Ishikawa (cell line): ENCODE measurements at regions not wholly inside any gene's neighbourhood (a gene's known extent, or its start where the extent isn't known, plus 50 kb on each side); places are given as distances from the start of the nearest gene placed in this dataset.

ENCODE experiments used
- CEBPB ChIP-seq: IDR thresholded peaks from 2 replicates; pipeline ENCODE4 v1.6.1; 2012
- CREB1 ChIP-seq: IDR thresholded peaks from 2 replicates; pipeline ENCODE4 v1.6.1; 2012; ENCODE audit warnings: low read depth
- EGR1 ChIP-seq: IDR thresholded peaks from 2 replicates; pipeline ENCODE4 v1.6.1; 2012
- EP300 ChIP-seq: IDR thresholded peaks from 2 replicates; pipeline ENCODE4 v1.6.1; 2012; ENCODE audit warnings: borderline replicate concordance
- FOXM1 ChIP-seq: IDR thresholded peaks from 2 replicates; pipeline ENCODE4 v1.6.1; 2012; ENCODE audit warnings: low read depth, borderline replicate concordance
- NFIC ChIP-seq: IDR thresholded peaks from 2 replicates; pipeline ENCODE4 v1.6.1; 2012
- RAD21 ChIP-seq: IDR thresholded peaks from 2 replicates; pipeline ENCODE4 v1.6.1; 2012; ENCODE audit warnings: low read depth
- TAF1 ChIP-seq: IDR thresholded peaks from 2 replicates; pipeline ENCODE4 v1.6.1; 2012; ENCODE audit warnings: low read depth, mild to moderate bottlenecking
- TCF12 ChIP-seq: IDR thresholded peaks from 2 replicates; pipeline ENCODE4 v1.6.1; 2012; ENCODE audit warnings: low read depth
- TEAD4 ChIP-seq: IDR thresholded peaks from 2 replicates; pipeline ENCODE4 v1.6.1; 2012
- YY1 ChIP-seq: IDR thresholded peaks from 2 replicates; pipeline ENCODE4 v1.6.1; 2012; ENCODE audit warnings: low read depth
- ZBTB7A ChIP-seq: IDR thresholded peaks from 2 replicates; pipeline ENCODE4 v1.6.1; 2012; ENCODE audit warnings: low read depth
- TF ChIP-seq, protein P1 (sequence below): IDR thresholded peaks from 2 replicates; pipeline ENCODE4 v1.6.1; 2012; ENCODE audit warnings: low read depth, mild to moderate bottlenecking
- TF ChIP-seq, protein P2 (sequence below): IDR thresholded peaks from 2 replicates; pipeline ENCODE4 v1.6.1; 2012
- TF ChIP-seq, protein P3 (sequence below): IDR thresholded peaks from 2 replicates; pipeline ENCODE4 v1.6.1; 2012

DNA sequence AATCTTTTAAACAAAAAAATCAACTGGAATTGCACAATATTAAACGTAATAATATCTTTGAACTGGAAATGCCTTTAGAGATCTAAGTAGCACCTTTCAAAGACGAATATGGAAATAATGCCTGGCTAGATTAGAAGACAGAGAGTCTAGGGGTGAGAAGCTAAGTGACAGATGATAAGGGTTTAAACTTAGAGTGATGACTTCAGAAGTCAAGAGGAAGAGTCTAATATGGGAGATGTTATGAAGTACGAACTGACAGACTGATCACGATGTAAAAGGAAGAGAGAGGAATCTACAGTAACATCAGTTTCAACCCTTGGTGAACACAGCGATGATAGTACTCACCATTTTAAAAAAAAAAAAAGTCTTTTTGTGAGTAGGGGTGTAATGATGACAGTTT, 57.9 kb downstream of the HINT1 start:
- no peak for TF ChIP-seq TAF1

DNA sequence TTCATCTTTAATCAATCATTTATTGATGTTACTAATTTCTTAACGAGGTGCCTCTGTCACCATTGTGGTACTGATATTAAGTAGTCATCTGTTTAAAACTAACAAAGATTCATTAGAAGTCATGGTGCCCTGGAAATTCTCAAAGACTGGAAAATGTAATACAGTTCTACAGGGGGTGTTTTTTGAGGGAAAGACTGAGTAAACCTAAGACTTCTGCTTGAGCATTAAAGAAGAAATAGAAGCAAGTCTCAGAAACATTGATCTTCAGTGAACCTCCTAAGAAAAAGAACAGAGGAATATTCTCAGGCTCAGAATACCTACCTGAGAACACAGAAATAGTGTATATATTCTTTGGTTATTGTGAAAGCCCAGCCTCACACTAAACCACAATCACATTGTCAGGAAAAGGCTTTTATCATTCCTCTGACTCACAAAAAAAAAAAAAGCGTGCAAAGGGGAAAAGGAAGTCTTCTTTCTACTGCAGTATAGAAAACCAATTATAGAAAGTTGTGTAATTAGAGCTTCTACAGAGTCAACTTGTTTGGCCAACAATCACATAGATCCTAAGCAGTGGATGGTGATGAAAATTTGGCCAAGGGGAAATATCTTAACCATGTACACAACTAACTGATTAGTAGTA, 60.8 kb downstream of the HINT1 start:
- no peak for TF ChIP-seq NFIC
- TF ChIP-seq EGR1: no peak
- TF ChIP-seq CEBPB: no peak
- TF ChIP-seq TCF12: no peak
- TF ChIP-seq ZBTB7A: no peak
- no peak for TF ChIP-seq FOXM1
- TF ChIP-seq EP300: no peak
- TF ChIP-seq, protein P1, sequence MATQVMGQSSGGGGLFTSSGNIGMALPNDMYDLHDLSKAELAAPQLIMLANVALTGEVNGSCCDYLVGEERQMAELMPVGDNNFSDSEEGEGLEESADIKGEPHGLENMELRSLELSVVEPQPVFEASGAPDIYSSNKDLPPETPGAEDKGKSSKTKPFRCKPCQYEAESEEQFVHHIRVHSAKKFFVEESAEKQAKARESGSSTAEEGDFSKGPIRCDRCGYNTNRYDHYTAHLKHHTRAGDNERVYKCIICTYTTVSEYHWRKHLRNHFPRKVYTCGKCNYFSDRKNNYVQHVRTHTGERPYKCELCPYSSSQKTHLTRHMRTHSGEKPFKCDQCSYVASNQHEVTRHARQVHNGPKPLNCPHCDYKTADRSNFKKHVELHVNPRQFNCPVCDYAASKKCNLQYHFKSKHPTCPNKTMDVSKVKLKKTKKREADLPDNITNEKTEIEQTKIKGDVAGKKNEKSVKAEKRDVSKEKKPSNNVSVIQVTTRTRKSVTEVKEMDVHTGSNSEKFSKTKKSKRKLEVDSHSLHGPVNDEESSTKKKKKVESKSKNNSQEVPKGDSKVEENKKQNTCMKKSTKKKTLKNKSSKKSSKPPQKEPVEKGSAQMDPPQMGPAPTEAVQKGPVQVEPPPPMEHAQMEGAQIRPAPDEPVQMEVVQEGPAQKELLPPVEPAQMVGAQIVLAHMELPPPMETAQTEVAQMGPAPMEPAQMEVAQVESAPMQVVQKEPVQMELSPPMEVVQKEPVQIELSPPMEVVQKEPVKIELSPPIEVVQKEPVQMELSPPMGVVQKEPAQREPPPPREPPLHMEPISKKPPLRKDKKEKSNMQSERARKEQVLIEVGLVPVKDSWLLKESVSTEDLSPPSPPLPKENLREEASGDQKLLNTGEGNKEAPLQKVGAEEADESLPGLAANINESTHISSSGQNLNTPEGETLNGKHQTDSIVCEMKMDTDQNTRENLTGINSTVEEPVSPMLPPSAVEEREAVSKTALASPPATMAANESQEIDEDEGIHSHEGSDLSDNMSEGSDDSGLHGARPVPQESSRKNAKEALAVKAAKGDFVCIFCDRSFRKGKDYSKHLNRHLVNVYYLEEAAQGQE: no peak
- TF ChIP-seq, protein P2, sequence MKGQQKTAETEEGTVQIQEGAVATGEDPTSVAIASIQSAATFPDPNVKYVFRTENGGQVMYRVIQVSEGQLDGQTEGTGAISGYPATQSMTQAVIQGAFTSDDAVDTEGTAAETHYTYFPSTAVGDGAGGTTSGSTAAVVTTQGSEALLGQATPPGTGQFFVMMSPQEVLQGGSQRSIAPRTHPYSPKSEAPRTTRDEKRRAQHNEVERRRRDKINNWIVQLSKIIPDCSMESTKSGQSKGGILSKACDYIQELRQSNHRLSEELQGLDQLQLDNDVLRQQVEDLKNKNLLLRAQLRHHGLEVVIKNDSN: no peak
- no peak for TF ChIP-seq YY1
- no peak for TF ChIP-seq TAF1
- no peak for TF ChIP-seq TEAD4
- TF ChIP-seq CREB1: no peak
- TF ChIP-seq, protein P3, sequence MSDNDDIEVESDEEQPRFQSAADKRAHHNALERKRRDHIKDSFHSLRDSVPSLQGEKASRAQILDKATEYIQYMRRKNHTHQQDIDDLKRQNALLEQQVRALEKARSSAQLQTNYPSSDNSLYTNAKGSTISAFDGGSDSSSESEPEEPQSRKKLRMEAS: no peak
- TF ChIP-seq RAD21: no peak

DNA sequence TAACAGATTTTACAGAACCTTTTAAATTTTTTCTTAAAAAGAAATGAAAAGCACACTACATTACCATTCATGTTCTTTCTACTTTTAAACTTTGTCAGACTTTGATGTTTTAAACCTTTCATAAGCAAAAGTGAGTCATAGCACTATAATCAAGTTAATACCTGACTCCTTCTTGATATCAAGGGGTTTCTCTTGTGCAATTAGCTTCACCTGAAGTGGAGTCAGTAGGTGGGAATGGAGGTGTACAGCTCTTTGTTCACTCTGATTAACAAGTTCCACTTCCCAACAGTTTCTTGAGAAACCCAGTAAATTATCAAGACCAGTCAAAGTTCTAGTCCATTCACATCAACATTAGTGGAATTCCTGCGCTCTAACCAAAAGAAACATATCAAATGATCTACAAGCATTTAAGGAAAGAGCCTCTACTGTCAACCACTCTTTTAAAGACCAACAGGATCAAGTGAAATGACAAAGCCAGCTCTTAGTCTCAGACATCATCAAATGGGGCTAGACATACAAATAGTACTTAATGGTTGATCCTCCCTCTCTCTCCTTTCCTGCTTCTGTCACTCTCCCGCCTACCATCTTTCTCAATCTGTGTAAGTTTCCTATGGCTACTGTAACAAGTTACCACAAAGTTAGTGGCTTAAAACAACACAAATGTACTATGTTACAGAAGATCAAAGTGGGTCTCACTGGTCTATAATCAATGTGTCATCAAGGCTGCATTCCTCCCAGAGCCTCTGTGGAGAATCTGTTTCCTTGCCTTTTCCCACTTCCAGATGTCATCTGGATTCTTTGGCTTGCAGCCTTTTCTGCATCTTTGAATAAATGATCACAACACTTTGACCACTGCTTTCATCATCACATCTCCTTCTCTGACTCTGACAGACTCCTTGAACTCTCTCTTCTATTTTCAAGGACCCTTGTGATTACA, 68.0 kb downstream of the HINT1 start:
- no peak for TF ChIP-seq TCF12
- TF ChIP-seq YY1: no peak
- TF ChIP-seq, protein P1: no peak
- no peak for TF ChIP-seq RAD21
- TF ChIP-seq TEAD4: no peak
- no peak for TF ChIP-seq EGR1
- TF ChIP-seq FOXM1: no peak
- TF ChIP-seq EP300: no peak
- no peak for TF ChIP-seq ZBTB7A
- TF ChIP-seq, protein P2: no peak
- no peak for TF ChIP-seq CEBPB
- no peak for TF ChIP-seq CREB1
- TF ChIP-seq TAF1: no peak
- TF ChIP-seq, protein P3: no peak
- TF ChIP-seq NFIC: no peak

DNA sequence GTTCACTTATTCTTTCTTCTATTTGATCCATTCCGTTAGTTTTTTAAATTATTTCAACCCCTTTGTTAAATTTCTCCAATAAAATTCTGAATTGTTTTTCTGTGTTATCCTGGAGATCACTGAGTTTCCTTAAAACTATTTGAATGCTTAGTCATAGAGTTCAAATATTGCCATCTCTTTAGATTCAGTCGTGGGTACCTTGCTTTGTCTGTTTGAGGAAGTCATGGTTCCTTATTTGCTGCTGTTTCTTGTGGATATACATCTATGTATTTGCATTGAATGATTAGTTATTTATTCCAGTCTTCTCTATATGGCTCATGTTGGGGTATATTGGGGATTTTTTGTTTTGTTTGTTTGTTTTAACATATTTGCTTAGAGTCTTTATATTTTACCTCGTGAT, 80.6 kb downstream of the HINT1 start:
- TF ChIP-seq, protein P1: no peak
- TF ChIP-seq FOXM1: no peak
- no peak for TF ChIP-seq ZBTB7A
- no peak for TF ChIP-seq CREB1
- no peak for TF ChIP-seq EP300
